GM10266 (cell line): ENCODE measurements at regions not wholly inside any gene's neighbourhood (a gene's known extent, or its start where the extent isn't known, plus 50 kb on each side); places are given as distances from the start of the nearest gene placed in this dataset.

Experiments used
- DNase-seq: peaks from one replicate; pipeline ENCODE4 v3.0.0; 2012; ENCODE audit errors: extremely low spot score
- TF ChIP-seq, protein P1 (sequence below): IDR thresholded peaks from 2 replicates; pipeline ENCODE4 v1.5.1; 2012; ENCODE audit warnings: mild to moderate bottlenecking, low read depth; ENCODE audit not compliant: control insufficient read depth, insufficient read depth; ENCODE audit errors: missing control alignments

DNA sequence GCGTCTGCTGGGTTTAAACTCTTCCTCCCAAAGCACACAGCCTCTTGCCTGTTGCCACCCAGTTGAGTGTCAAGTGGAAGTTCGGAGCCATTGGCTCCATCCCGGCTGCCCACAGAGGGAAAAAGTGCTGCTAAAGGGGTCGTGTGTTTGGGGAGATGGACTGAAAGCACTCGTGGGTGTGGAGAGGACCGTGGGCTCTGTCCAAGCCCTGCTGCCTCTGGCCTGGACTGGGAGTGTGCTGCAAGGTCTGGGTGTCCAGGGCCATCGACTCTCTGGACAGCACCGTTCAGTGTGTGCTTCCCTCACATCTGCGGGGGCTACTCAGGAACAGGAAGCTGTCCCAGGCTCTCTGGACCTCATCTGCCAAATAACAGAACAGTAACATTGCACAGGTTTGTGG lies 269.3 kb downstream of the DLL1 start:
- TF ChIP-seq, protein P1, sequence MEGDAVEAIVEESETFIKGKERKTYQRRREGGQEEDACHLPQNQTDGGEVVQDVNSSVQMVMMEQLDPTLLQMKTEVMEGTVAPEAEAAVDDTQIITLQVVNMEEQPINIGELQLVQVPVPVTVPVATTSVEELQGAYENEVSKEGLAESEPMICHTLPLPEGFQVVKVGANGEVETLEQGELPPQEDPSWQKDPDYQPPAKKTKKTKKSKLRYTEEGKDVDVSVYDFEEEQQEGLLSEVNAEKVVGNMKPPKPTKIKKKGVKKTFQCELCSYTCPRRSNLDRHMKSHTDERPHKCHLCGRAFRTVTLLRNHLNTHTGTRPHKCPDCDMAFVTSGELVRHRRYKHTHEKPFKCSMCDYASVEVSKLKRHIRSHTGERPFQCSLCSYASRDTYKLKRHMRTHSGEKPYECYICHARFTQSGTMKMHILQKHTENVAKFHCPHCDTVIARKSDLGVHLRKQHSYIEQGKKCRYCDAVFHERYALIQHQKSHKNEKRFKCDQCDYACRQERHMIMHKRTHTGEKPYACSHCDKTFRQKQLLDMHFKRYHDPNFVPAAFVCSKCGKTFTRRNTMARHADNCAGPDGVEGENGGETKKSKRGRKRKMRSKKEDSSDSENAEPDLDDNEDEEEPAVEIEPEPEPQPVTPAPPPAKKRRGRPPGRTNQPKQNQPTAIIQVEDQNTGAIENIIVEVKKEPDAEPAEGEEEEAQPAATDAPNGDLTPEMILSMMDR, result no peak
- DNase-seq, result no peak

DNA sequence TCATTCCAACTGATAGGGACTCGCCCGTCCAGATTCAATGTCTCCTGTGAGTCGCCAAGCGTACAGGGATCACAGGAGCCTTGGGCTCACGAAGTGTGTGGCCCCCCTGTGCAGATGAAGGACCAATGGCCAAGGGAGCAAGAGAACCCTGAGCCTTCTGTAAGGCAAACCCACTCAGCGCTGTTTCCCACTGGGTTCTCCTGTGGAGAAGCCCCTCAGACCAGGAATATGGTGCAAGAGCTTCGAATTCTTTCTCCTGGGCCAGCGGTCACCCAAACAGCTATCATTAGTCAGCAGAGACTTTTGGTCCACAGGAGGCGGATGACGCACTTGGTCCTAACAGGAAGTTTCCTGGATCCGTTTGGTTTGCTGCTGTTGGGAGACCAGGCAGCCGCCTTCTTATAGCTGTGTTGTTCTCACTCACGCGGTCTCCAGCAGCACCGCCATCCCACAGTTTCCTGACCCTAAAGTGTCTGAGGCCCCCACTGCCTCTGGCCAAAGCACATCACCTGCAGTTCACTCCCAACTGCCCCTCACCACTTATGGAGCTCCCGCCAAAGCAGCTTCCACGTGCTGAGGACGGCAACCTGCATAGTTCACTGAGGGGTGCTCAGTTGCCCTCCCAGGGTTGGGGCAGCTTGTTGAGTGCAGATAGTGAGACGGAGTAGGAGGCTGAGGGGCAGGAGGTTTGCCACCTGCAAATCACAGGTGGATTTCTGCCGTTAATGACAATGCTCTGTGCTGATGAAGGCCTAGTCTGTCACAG lies 268.6 kb downstream of the ERMARD start:
- TF ChIP-seq, protein P1, result no peak
- no peak for DNase-seq

DNA sequence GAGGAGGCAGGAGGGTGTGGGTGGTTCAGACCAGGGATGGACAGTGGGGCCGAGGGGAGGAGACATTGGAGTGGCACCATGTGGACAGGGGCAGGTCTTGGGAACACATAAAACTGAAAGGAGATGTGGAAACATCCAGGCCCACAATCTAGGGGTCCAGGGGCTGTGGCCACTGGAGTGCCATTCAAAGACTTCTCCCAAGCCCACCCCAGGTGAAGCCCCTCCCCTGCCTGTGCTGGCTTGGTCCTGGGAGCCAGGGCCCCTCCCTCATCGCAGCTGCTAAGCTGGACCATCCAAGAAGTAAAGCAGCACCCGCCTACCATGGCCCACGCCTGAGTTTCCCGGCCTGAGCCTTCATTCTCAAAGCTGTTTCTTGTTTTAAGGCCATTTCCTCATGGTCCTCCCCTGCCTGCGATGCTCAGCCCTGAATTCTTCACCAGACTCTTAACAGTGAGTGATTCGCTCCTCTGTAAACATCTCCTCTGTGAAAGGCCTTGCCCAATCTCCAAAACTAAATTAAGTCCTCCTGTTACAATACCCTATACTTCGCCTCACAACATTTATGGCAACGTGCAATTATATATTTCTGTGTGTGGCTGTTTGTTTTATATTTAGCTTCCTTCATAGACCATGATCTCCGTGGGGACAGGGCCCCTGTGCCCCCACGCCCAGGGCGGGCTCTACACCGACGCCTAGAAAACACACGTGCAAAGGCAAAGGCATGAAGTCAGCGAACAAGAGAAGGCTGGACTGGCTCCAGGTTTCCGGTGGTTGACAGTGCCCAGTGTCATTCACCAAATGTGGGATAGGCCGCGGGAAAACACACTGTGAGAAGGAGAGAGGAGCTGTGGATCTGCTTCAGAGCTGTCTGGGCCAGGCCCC lies 267.8 kb downstream of the ERMARD start:
- TF ChIP-seq, protein P1, result no peak
- no peak for DNase-seq

DNA sequence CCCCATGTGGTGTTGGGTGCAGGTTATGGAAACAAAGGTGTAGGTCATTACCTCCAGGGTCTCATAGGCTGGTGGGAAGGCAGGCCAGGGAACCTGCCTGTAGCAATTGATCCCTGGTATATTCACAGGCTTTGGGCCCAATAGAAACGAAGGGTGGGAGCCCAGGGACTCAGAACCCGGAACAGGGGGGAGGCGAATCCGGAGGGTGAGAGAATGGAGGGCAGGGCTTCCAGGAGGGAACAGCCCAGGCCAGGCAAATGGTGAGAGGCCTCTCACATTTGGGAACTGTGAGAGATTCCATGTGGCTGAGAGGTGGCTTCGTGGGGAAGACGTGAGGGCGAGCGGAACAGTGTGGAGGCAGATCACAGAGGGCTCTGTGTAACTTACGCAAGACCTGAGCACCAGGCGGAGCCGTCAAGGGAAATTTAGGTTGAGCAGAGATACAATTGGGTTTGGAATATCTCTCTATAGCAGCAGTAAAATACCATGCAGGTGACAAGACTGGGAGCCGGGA lies 267.1 kb downstream of the ERMARD start:
- TF ChIP-seq, protein P1, result no peak
- DNase-seq, result no peak

DNA sequence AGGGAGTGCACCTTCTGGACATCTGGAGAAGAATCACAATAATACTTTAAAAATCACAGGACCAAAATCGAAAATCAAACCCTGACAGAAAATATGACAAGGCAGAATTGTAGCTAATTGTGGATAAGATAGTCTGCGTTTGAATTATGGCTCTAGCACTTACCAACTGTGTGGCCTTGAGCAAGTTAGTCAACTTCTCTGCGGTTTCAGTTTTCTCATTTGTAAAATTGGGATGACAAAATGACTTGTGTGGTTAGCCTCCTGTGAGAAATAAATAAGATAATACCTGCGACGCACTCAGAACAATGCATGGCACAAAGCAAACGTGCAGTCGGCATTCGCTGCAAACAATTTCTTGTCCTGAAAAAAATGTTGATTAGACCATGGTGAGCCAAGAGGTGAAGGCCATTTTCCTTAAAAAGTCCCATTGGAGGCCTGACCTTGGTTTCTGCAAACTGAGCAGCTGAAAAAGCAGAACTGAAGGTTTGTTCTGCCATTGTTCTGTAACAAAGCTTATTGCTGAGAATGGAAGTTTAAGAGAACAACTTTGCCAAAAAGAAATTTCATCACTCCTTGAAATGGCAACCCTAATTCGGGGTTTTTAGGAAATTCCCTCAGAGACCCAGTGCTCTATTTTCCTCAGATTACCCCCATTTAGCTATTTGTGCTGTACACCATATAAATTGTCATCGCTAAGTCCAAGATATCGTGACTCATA lies 266.3 kb downstream of the ERMARD start:
- TF ChIP-seq, protein P1, result no peak
- DNase-seq, result no peak

DNA sequence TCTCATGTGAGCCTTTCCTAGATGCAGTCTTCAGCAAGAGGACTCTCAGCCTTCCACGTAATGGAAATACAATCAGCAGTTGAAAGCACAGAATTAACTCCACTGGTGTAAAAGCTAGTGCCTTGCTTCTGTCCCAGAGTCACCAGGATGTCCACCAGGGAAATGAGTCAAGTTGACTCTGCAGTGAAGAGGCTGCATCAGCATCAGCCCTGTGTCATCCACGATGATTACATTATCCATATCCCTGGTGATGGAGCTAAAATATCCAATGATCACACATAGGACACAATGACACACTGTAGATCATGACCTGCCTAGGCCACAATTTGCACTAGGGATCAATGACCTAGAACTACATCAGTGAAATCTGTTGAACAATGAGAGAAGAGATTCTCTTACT lies 262.4 kb downstream of the ERMARD start:
- TF ChIP-seq, protein P1, result no peak
- DNase-seq, result no peak
